HCT116 (cell line): ENCODE measurements at regions not wholly inside any gene's neighbourhood (a gene's known extent, or its start where the extent isn't known, plus 50 kb on each side); places are given as distances from the start of the nearest gene placed in this dataset.

Experiments
- FOSL1 ChIP-seq: IDR thresholded peaks from 2 replicates; pipeline ENCODE4 v1.6.1; 2012; ENCODE audit warnings: low read depth
- YY1 ChIP-seq: IDR thresholded peaks from 2 replicates; pipeline ENCODE4 v1.6.1; 2011; ENCODE audit warnings: low read length, low read depth, moderate library complexity, mild to moderate bottlenecking; ENCODE audit not compliant: insufficient replicate concordance; ENCODE audit errors: extremely low read depth

DNA sequence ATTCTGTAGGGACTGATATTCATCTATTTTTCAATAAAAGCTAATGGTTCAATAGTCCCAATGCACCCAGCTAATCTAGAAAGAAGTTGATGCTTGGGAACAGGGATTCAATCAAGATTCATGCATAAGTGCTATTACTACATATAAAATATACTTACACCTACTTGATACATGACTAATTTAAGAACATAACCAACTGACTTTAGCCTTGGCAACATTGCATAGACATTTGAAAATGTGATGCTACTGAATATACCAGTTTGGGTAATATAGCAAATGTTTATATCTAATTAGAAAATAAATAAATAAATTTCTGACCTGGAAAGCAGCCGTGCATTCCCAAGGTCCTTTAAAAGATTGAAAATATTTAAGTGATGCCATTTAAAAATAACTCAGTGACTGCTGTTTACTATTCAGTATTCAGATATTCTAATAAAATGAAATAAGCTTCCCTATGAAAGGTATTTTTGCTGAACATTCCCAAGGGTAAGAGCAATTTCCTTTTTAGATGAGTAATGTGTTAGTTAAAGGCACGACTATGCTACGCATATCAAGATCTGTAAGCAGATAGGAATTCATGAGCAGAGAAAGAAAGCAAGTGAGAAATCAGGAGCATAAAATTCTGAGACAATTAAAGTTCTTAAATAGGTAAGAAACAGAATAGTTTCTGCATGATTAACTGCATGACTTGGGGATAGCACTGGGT lies 160.6 kb upstream of the SYT1 start:
- TF ChIP-seq FOSL1 (peak; percentile 69), YY1 (no peak)
